ENCODE measurements at regions not wholly inside any gene's neighbourhood (a gene's known extent, or its start where the extent isn't known, plus 50 kb on each side); places are given as distances from the start of the nearest gene placed in this dataset.

DNA sequence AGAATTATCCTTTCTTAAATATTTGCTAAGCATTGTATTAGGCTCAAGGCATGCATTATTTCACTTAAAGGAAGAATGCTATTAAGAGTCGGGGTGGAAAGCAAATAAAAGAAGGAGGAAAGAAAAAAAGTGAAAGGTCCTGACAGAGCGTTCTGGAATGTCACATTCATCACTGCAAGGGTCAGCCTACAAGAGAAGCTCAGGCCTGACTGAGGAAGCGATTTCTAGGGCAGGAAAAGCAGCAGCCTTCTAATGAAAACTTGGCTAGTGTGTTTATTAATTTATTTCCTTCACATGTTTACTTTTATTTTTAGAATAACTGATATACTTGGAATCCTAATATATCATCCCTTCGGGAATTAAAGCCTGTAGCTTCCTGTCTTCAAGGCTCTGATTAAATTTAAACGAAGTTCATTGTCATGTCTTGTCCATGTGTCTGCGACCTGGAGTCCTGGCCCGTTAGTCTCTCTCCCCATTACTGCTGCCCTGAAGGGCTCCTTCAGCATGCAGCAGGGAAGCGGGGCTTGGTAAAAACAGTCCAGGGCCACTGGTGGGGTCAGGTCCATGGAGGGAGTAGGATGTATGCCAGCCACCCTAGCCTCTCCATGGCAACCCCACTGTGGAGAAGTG lies 119.2 kb upstream of the CCDC68 start:
- TF ChIP-seq EP300 (IDR thresholded peaks at IDR 0.05) (no peak), POLR2A (IDR thresholded peaks at IDR 0.05; ENCODE audit: low read depth) (no peak)

Data from esophagus muscularis mucosa (tissue), 2 donors.